PC-3 (cell line): ENCODE measurements at regions not wholly inside any gene's neighbourhood (a gene's known extent, or its start where the extent isn't known, plus 50 kb on each side); places are given as distances from the start of the nearest gene placed in this dataset.

ENCODE experiments used
- CTCF ChIP-seq: fragments of 300-600 bp; sonication (generic); conservative IDR thresholded peaks from 2 replicates; pipeline ENCODE4 v1.5.1; 2017; ENCODE audit warnings: antibody characterized with exemption, low read depth, mild to moderate bottlenecking, low read length
- EZH2 ChIP-seq: fragments of 300-600 bp; sonication (generic); IDR thresholded peaks from one replicate; pipeline ENCODE4 v1.6.1; 2017; ENCODE audit warnings: antibody characterized with exemption, mild to moderate bottlenecking, low read length; ENCODE audit not compliant: unreplicated experiment
- EZH2phosphoT487 ChIP-seq: fragments of 300-600 bp; sonication (generic); IDR thresholded peaks from 2 replicates; pipeline ENCODE4 v1.6.1; 2018; ENCODE audit warnings: mild to moderate bottlenecking, antibody characterized with exemption, low read length, borderline replicate concordance

- TF ChIP-seq CTCF (no peak), EZH2 (no peak), EZH2phosphoT487 (no peak)
Measured at GRCh38 chr12:38016602-38017001, 300.0 kb upstream of the ALG10B start.
